ENCODE measurements at regions not wholly inside any gene's neighbourhood (a gene's known extent, or its start where the extent isn't known, plus 50 kb on each side); places are given as distances from the start of the nearest gene placed in this dataset.

GRCh38 chr6:92086750-92087149, 1332.6 kb downstream of the EPHA7 start:
- H3K14ac ChIP-seq (ENCODE audit: insufficient read length): no peak overlapping the region
- H4K91ac ChIP-seq (replicated peaks; ENCODE audit: insufficient read length, low read length): no peak overlapping the region
- H3K23me2 ChIP-seq (ENCODE audit: low read depth, low read length): no peaks in the 10 kb centered on the region
- no peak overlapping the region for H2AK5ac ChIP-seq (ENCODE audit: low read depth, low read length)
- no peaks in the 10 kb centered on the region for H3K79me1 ChIP-seq (ENCODE audit: low read depth, low read length)
- H2BK120ac ChIP-seq (replicated peaks; ENCODE audit: low read depth, low read length): no peak overlapping the region
- no peak overlapping the region for H4K5ac ChIP-seq (ENCODE audit: insufficient read length, low read depth, low read length)
- H3K79me2 ChIP-seq (ENCODE audit: control insufficient read depth in 1 of 2, insufficient read depth in 2 of 2, low read length in 2 of 2): no peaks in the 10 kb centered on the region
- H3K23ac ChIP-seq (ENCODE audit: insufficient read length): no peak overlapping the region
- H3K4me1 ChIP-seq (replicated peaks in 1 of 4; ENCODE audit: control insufficient read depth in 3 of 4, insufficient read depth in 4 of 4, low read length in 3 of 4): no peaks in the 10 kb centered on the region
- no peak overlapping the region for H4K8ac ChIP-seq (ENCODE audit: extremely low read depth, insufficient read depth, low read length)
- H3K9me3 ChIP-seq (ENCODE audit: insufficient read depth in 2 of 2, low read depth in 1 of 2, low read length in 1 of 2): peaks cover 0 to 5% of the 10 kb centered on the region in 2 experiments; a peak in 1 of 4 replicates
- no peak overlapping the region for H3K4me3 ChIP-seq (ENCODE audit: extremely low read depth in 1 of 4, insufficient read depth in 2 of 4, low read depth in 3 of 4, low read length in 4 of 4)
- CTCF ChIA-PET (ENCODE audit: partially characterized antibody): interaction anchor here (0.5 kb wide), 1 partner anchor 13 kb away, joined by 3 read pairs; no protein-coding TSS in a partner anchor
- no peak for DNase-seq (ENCODE audit: low read depth in 1 of 2, low spot score in 2 of 2)
- H2BK20ac ChIP-seq (ENCODE audit: low read length): no peak overlapping the region
- WGBS, 2 experiments (ENCODE audit: extremely low coverage in 1 of 2, insufficient coverage in 1 of 2, insufficient read length in 1 of 2, insufficient replicate concordance in 2 of 2, low coverage in 1 of 2, low lambda C conversion rate in 2 of 2, missing lambda C conversion rate in 1 of 2): 91% methylated on average over 2 of the region's 2 CpGs; no CpG with 5 or more reads in 1 of the 2 experiments
- no peak overlapping the region for H3K27ac ChIP-seq (ENCODE audit: low read depth, low read length)
- no peaks in the 10 kb centered on the region for H3K36me3 ChIP-seq (ENCODE audit: control insufficient read depth in 2 of 4, insufficient read depth in 4 of 4, low read length in 3 of 4)
- FAIRE-seq: no peak
- H4K20me1 ChIP-seq (replicated peaks in 1 of 2; ENCODE audit: control insufficient read depth in 1 of 2, insufficient read depth in 2 of 2, low read length in 2 of 2): no peaks in the 10 kb centered on the region
- no peak overlapping the region for H2AFZ ChIP-seq (ENCODE audit: low read length)
- POLR2A ChIA-PET (ENCODE audit: partially characterized antibody): no interaction called here
- H3K27me3 ChIP-seq (replicated peaks in 1 of 4; ENCODE audit: control insufficient read depth in 3 of 4, extremely low read depth in 1 of 4, insufficient read depth in 3 of 4, low read length in 3 of 4): no peaks in the 10 kb centered on the region
- H3K4me2 ChIP-seq (ENCODE audit: insufficient read depth in 1 of 2, low read depth in 2 of 2, low read length in 2 of 2): no peak overlapping the region
- no peak overlapping the region for H3K56ac ChIP-seq (replicated peaks; ENCODE audit: insufficient read length, low read depth, low read length)
- no peak overlapping the region for H3K18ac ChIP-seq (ENCODE audit: extremely low read depth, low read length)
- H3K4ac ChIP-seq (replicated peaks; ENCODE audit: insufficient read length, low read depth, low read length): no peak overlapping the region
- H2BK12ac ChIP-seq (ENCODE audit: low read depth, low read length): no peak overlapping the region
- H2BK15ac ChIP-seq (ENCODE audit: low read length): no peak overlapping the region
- H2BK5ac ChIP-seq (ENCODE audit: low read depth, low read length): no peak overlapping the region
- H3K9ac ChIP-seq (replicated peaks in 1 of 4; ENCODE audit: extremely low read depth in 1 of 4, low read depth in 3 of 4, low read length in 3 of 4): no peak overlapping the region
- TF ChIP-seq E2F6 (IDR thresholded peaks at IDR 0.05) (no peak), ZNF274 (IDR thresholded peaks at IDR 0.05; ENCODE audit: borderline replicate concordance, extremely low read depth, low read length) (no peak), JUND (IDR thresholded peaks at IDR 0.05; ENCODE audit: low read length) (no peak), EGR1 (IDR thresholded peaks at IDR 0.05; ENCODE audit: borderline replicate concordance, low read depth, low read length) (no peak), JUN (IDR thresholded peaks at IDR 0.05; ENCODE audit: low read depth, low read length) (no peak), CBX5 (IDR thresholded peaks at IDR 0.05; ENCODE audit: low read depth, low read length) (no peak), GABPA (IDR thresholded peaks at IDR 0.05; ENCODE audit: borderline replicate concordance, insufficient read depth, low read length) (no peak), POU5F1 (IDR thresholded peaks at IDR 0.05; ENCODE audit: low read depth, low read length) (no peak)

Data from H1 (cell line).